ENCODE measurements at regions not wholly inside any gene's neighbourhood (a gene's known extent, or its start where the extent isn't known, plus 50 kb on each side); places are given as distances from the start of the nearest gene placed in this dataset.
"Not testable (repeated sequence)": the region's sequence is repeated elsewhere in the genome, so short reads cannot be mapped to it uniquely, and the experiment has no call there.

- ATAC-seq (no peak), DNase-seq (no peak)
- no peaks in the 10 kb centered on the region for H3K36me3 ChIP-seq (ENCODE audit: low read depth)
- TF ChIP-seq CTCF (IDR thresholded peaks at IDR 0.05): no peak
- intact Hi-C loops (cut with DNase I, micrococcal nuclease): no loop called here
- peaks cover 50% of the 10 kb centered on the region for H3K9me3 ChIP-seq
- no peaks in the 10 kb centered on the region for H3K4me1 ChIP-seq (ENCODE audit: low read depth)
- H3K4me3 ChIP-seq: no peak overlapping the region
Observed at GRCh38 chr5:25241981-25242380, 597.2 kb upstream of the CDH10 start.

- intact Hi-C loops (cut with DNase I, micrococcal nuclease); DNase-seq: not testable (repeated sequence)
Observed at GRCh38 chr5:25238720-25239119, 593.9 kb upstream of the CDH10 start.

GRCh38 chr5:25224316-25224982 lies 579.7 kb upstream of the CDH10 start:
- ATAC-seq (no peak), DNase-seq (no peak)
- TF ChIP-seq CTCF (IDR thresholded peaks at IDR 0.05): no peak
- Histone ChIP-seq H3K36me3 (ENCODE audit: low read depth) (no peaks in the 10 kb centered on the region), H3K9me3 (peaks cover 14% of the 10 kb centered on the region), H3K4me3 (no peak overlapping the region), H3K4me1 (ENCODE audit: low read depth) (no peaks in the 10 kb centered on the region)
- intact Hi-C loops (cut with DNase I, micrococcal nuclease): no loop called here

More at GRCh38 chr5:25238720-25239119, 593.9 kb upstream of the CDH10 start:
- not testable (repeated sequence) for H3K4me1 ChIP-seq (ENCODE audit: low read depth); ATAC-seq; H3K36me3 ChIP-seq (ENCODE audit: low read depth); H3K4me3 ChIP-seq
- peaks cover 52% of the 10 kb centered on the region for H3K9me3 ChIP-seq

- H3K9me3 ChIP-seq: peaks cover 21% of the 10 kb centered on the region
- DNase-seq; H3K4me1 ChIP-seq (ENCODE audit: low read depth); ATAC-seq; H3K36me3 ChIP-seq (ENCODE audit: low read depth); H3K4me3 ChIP-seq; intact Hi-C loops (cut with DNase I, micrococcal nuclease): not testable (repeated sequence)
Observed at GRCh38 chr5:25199902-25200301, 555.1 kb upstream of the CDH10 start.

GRCh38 chr5:25190521-25191000 lies 545.8 kb upstream of the CDH10 start:
- DNase-seq (peak in 1 of 3 donors; percentile 36), ATAC-seq (no peak)
- Histone ChIP-seq H3K4me1 (ENCODE audit: low read depth) (no peaks in the 10 kb centered on the region), H3K4me3 (no peak overlapping the region), H3K36me3 (ENCODE audit: low read depth) (no peaks in the 10 kb centered on the region), H3K9me3 (peaks cover 36% of the 10 kb centered on the region)
- TF ChIP-seq CTCF (IDR thresholded peaks at IDR 0.05): no peak
- intact Hi-C loops (cut with DNase I, micrococcal nuclease): no loop called here

- no peak for TF ChIP-seq CTCF (IDR thresholded peaks at IDR 0.05)
- DNase-seq (no peak), ATAC-seq (no peak)
- intact Hi-C loops (cut with DNase I, micrococcal nuclease): no loop called here
- no peak overlapping the region for H3K4me3 ChIP-seq
- H3K4me1 ChIP-seq (ENCODE audit: low read depth): no peaks in the 10 kb centered on the region
- no peaks in the 10 kb centered on the region for H3K36me3 ChIP-seq (ENCODE audit: low read depth)
- peaks cover 42% of the 10 kb centered on the region for H3K9me3 ChIP-seq
Observed at GRCh38 chr5:25181249-25181648, 536.5 kb upstream of the CDH10 start.

GRCh38 chr5:25162616-25163015 lies 517.8 kb upstream of the CDH10 start:
- peaks cover 44% of the 10 kb centered on the region for H3K9me3 ChIP-seq

More at GRCh38 chr5:25162616-25163015, 517.8 kb upstream of the CDH10 start:
- intact Hi-C loops (cut with DNase I, micrococcal nuclease); H3K4me1 ChIP-seq (ENCODE audit: low read depth); DNase-seq; H3K4me3 ChIP-seq; H3K36me3 ChIP-seq (ENCODE audit: low read depth); ATAC-seq: not testable (repeated sequence)
